Gastrocnemius medialis (tissue), 4 donors: ENCODE measurements at regions not wholly inside any gene's neighbourhood (a gene's known extent, or its start where the extent isn't known, plus 50 kb on each side); places are given as distances from the start of the nearest gene placed in this dataset.

Experiments
- CTCF ChIP-seq, 5 experiments: fragments of 450-650 bp in 3 of 5; fragments of 200-600 bp in 2 of 5; sonication (generic) in 2 of 5; IDR thresholded peaks in 4 of 5; conservative IDR thresholded peaks in 1 of 5; 1 replicate in 4 of 5; 2 replicates in 1 of 5; pipeline ENCODE4 v1.5.1; 2016 to 2019; ENCODE audit warnings: antibody characterized with exemption in 5 of 5, mild to moderate bottlenecking in 3 of 5, moderate library complexity in 3 of 5
- POLR2A ChIP-seq, 2 donors: fragments of 450-650 bp; IDR thresholded peaks; one replicate each; pipeline ENCODE4 v1.6.1; 2017; ENCODE audit warnings: antibody characterized with exemption in 2 of 2, mild to moderate bottlenecking in 2 of 2, moderate library complexity in 2 of 2

- TF ChIP-seq POLR2A (IDR thresholded peaks at IDR 0.05) (no peak), CTCF (IDR thresholded peaks at IDR 0.05 in 4 of 5, conservative IDR thresholded peaks at IDR 0.05 in 1 of 5) (no peak)
These were observed 55.7 kb upstream of the PKDCC start for GRCh38 chr2:41992056-41992642.
